A673 (cell line): ENCODE measurements at regions not wholly inside any gene's neighbourhood (a gene's known extent, or its start where the extent isn't known, plus 50 kb on each side); places are given as distances from the start of the nearest gene placed in this dataset.
"Not testable (repeated sequence)": the region's sequence is repeated elsewhere in the genome, so short reads cannot be mapped to it uniquely, and the experiment has no call there.

Source experiments
- BruUV-seq: library from RNA; stranded (reverse); fragments of 400-500 nt; replicated peaks from 2 replicates; lab custom pipeline; 2021; lab: Mats Ljungman, UMichigan
- CTCF ChIA-PET: fragments of 300-600 bp; sonication (Branson Sonifier 250); formaldehyde crosslinking; loops from one replicate; lab custom pipeline; 2022; ENCODE audit warnings: antibody characterized with exemption; lab: Charles Lee
- POLR2A ChIA-PET: fragments of 300-600 bp; sonication (Branson Sonifier 250); formaldehyde crosslinking; loops from one replicate; lab custom pipeline; 2022; ENCODE audit warnings: antibody characterized with exemption; ENCODE audit not compliant: low non-redundant PET; lab: Charles Lee
- DNase-seq: peaks from one replicate; pipeline ENCODE4 v3.0.0-alpha.2; 2015; ENCODE audit warnings: low spot score
- H3K27ac ChIP-seq: fragments of 200-600 bp; sonication (generic); 2 replicates; pipeline ENCODE4 v1.5.1; 2016; ENCODE audit warnings: mixed run types, low read depth, mild to moderate bottlenecking, mixed read lengths, antibody characterized with exemption, low read length; ENCODE audit not compliant: poor library complexity, severe bottlenecking
- H3K27me3 ChIP-seq: fragments of 200-600 bp; sonication (generic); replicated peaks from 2 replicates; pipeline ENCODE4 v1.6.1; 2017; ENCODE audit warnings: mixed run types, low read depth, mild to moderate bottlenecking, mixed read lengths, antibody characterized with exemption, low read length; ENCODE audit not compliant: insufficient read depth, poor library complexity
- H3K36me3 ChIP-seq: fragments of 200-600 bp; sonication (generic); 2 replicates; pipeline ENCODE4 v1.6.1; 2016; ENCODE audit warnings: mixed run types, mild to moderate bottlenecking, mixed read lengths, antibody characterized with exemption, low read length; ENCODE audit not compliant: insufficient read depth, poor library complexity, severe bottlenecking
- H3K4me1 ChIP-seq: fragments of 200-600 bp; sonication (generic); 2 replicates; pipeline ENCODE4 v1.6.1; 2017; ENCODE audit warnings: mixed run types, mild to moderate bottlenecking, mixed read lengths, antibody characterized with exemption, low read length; ENCODE audit not compliant: insufficient read depth, poor library complexity, severe bottlenecking
- H3K4me3 ChIP-seq: fragments of 200-600 bp; sonication (generic); 2 replicates; pipeline ENCODE4 v1.5.1; 2016; ENCODE audit warnings: low read depth, mixed run types, mild to moderate bottlenecking, mixed read lengths, low read length; ENCODE audit not compliant: poor library complexity, severe bottlenecking
- H3K9me3 ChIP-seq: fragments of 200-600 bp; sonication (generic); 2 replicates; pipeline ENCODE4 v1.6.1; 2016; ENCODE audit warnings: mixed run types, low read depth, mild to moderate bottlenecking, mixed read lengths, antibody characterized with exemption, low read length; ENCODE audit not compliant: poor library complexity, severe bottlenecking
- CTCF ChIP-seq: fragments of 300-800, 200-600 bp; sonication (generic); conservative IDR thresholded peaks from 2 replicates; pipeline ENCODE4 v1.5.1; 2017; ENCODE audit warnings: low read depth, mild to moderate bottlenecking, antibody characterized with exemption, low read length, moderate library complexity, mixed read lengths
- EZH2 ChIP-seq: fragments of 200-600 bp; sonication (generic); IDR thresholded peaks from 2 replicates; pipeline ENCODE4 v1.6.1; 2017; ENCODE audit warnings: borderline replicate concordance, low read depth, mild to moderate bottlenecking, mixed read lengths, antibody characterized with exemption, low read length; ENCODE audit not compliant: poor library complexity, severe bottlenecking
- intact Hi-C: fragments of 100-400 bp; cut with micrococcal nuclease; formaldehyde crosslinking; loops from one replicate; pipeline ENCODE4 v1.10.0; 2022; ENCODE audit not compliant: unreplicated experiment

GRCh38 chr1:147391114-147391513 lies 148.6 kb downstream of the CHD1L start:
- BruUV-seq: no TSS peak
- H3K9me3 ChIP-seq: peaks cover 4% of the 10 kb centered on the region
- POLR2A ChIA-PET: no interaction called here

GRCh38 chr1:147402326-147403045 lies 138.8 kb upstream of the BCL9 start:
- H3K27ac ChIP-seq, CTCF ChIA-PET, H3K27me3 ChIP-seq, intact Hi-C loops, H3K4me3 ChIP-seq, DNase-seq, POLR2A ChIA-PET, H3K36me3 ChIP-seq, H3K4me1 ChIP-seq, BruUV-seq, H3K9me3 ChIP-seq: not testable (repeated sequence)

More at GRCh38 chr1:147391114-147391513, 148.6 kb downstream of the CHD1L start:
- intact Hi-C loops: loop anchor here (5.0 kb wide), 1 partner anchor 119 kb away; no protein-coding TSS in a partner anchor
- CTCF ChIA-PET: interaction anchor here (1.9 kb wide), 1 partner anchor 117 kb away, joined by 18 read pairs; no protein-coding TSS in a partner anchor
- DNase-seq: no peak
- H3K4me3 ChIP-seq: no peak overlapping the region
- H3K27me3 ChIP-seq: no peaks in the 10 kb centered on the region
- TF ChIP-seq EZH2: no peak
- no peak for TF ChIP-seq CTCF
- no peaks in the 10 kb centered on the region for H3K36me3 ChIP-seq
- H3K27ac ChIP-seq: no peak overlapping the region
- H3K4me1 ChIP-seq: no peaks in the 10 kb centered on the region

- BruUV-seq, H3K27me3 ChIP-seq, DNase-seq, H3K27ac ChIP-seq, H3K9me3 ChIP-seq, POLR2A ChIA-PET, H3K4me3 ChIP-seq, CTCF ChIA-PET, intact Hi-C loops, H3K4me1 ChIP-seq, H3K36me3 ChIP-seq: not testable (repeated sequence)
Observed at GRCh38 chr1:147404344-147404743, 137.0 kb upstream of the BCL9 start.

GRCh38 chr1:147409886-147410285 lies 131.4 kb upstream of the BCL9 start:
- no peak overlapping the region for H3K27ac ChIP-seq
- no peaks in the 10 kb centered on the region for H3K4me1 ChIP-seq
- BruUV-seq: no TSS peak
- intact Hi-C loops: no loop called here
- no peak for DNase-seq
- POLR2A ChIA-PET: no interaction called here
- CTCF ChIA-PET: no interaction called here
- H3K36me3 ChIP-seq: no peaks in the 10 kb centered on the region
- no peaks in the 10 kb centered on the region for H3K27me3 ChIP-seq
- no peak overlapping the region for H3K4me3 ChIP-seq
- H3K9me3 ChIP-seq: no peaks in the 10 kb centered on the region
- no peak for TF ChIP-seq CTCF
- no peak for TF ChIP-seq EZH2
